ENCODE measurements at regions not wholly inside any gene's neighbourhood (a gene's known extent, or its start where the extent isn't known, plus 50 kb on each side); places are given as distances from the start of the nearest gene placed in this dataset.
"Not testable (repeated sequence)": the region's sequence is repeated elsewhere in the genome, so short reads cannot be mapped to it uniquely, and the experiment has no call there.

DNA sequence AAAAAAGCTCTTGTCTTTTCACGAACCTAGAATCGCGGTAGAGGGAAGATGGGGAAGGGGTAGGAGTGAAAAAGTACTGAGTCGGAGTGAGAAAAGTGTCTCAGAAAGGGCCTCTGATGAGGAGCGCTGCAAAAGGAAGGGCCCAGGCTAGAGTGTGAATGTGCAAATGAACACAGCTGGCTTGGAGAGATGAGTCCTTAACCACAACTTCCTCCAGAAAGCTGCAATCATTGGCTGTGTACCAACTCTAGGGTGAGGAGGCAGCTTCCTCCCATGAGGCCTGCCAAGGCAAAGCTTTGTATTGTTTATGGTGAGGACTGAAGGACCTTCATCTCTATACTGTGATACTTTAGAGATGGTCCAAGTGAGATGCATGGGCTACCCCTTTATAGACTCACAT lies 566.9 kb upstream of the ANO5 start:
- no peak for DNase-seq

- no peak for DNase-seq
Observed at GRCh38 chr11:21628641-21629040, 564.2 kb upstream of the ANO5 start.

DNA sequence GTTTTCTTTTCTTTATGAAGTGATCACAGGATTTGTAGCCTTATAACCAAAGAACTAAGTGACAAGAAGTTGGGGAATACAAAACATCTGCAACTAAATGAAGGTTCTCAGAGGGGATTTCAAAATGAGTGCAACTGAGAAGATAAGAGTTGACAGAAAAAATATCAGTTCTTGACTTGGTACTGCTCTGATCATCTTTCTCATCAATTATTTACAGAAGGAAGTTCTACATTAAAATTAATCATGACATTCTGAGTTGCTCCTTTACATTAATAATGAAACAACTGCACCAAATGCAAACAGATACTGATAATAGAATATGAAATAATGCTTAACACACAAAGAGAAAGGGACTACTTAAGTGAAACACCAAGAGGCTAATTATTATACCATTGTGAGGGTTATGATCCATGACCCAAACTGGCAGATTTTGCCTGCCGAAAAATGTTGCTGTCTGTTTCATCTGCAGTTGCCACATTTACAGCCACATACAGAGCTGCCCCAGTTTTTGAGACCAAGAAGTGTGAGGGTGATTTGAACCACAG lies 561.9 kb upstream of the ANO5 start:
- DNase-seq: no peak

DNA sequence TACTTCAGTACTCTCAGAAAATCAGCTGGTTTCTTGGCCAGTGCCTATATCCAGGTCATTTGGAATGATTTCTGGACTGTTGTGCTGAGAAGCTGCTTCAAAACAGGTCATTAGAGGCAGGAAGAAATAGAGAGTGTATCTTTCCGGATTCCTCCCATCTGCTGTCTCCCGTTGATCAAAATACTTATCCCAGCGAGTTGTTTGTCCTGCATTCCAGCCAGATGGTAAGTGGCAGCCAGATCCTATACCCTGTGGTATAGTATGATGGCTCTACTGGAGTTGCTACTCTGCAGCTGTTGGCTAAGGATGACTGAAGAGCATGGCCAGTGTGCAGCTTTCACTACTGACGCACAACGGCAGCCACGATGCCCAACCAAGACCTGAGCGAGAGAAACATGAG lies 560.9 kb upstream of the ANO5 start:
- no peak for DNase-seq

GRCh38 chr11:21634491-21634890 lies 558.4 kb upstream of the ANO5 start:
- DNase-seq: no peak

DNA sequence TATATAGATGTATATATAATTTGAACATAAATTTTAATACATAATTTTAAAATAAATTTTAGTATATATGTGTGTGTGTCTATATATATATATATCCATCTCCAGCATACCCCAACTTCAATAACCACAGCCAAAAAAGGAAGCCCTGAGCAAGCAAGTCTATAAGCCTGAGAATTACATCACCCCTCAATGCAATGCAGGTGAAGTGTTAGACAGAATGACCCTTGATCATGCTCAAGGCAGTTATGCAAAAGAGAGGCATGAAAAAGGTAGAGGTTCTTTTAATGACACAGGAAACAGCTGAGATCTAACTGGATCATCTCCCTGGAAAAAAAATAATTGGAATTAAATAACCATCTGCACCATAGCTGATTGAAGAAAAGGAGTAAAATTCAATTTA lies 557.9 kb upstream of the ANO5 start:
- DNase-seq: no peak

DNA sequence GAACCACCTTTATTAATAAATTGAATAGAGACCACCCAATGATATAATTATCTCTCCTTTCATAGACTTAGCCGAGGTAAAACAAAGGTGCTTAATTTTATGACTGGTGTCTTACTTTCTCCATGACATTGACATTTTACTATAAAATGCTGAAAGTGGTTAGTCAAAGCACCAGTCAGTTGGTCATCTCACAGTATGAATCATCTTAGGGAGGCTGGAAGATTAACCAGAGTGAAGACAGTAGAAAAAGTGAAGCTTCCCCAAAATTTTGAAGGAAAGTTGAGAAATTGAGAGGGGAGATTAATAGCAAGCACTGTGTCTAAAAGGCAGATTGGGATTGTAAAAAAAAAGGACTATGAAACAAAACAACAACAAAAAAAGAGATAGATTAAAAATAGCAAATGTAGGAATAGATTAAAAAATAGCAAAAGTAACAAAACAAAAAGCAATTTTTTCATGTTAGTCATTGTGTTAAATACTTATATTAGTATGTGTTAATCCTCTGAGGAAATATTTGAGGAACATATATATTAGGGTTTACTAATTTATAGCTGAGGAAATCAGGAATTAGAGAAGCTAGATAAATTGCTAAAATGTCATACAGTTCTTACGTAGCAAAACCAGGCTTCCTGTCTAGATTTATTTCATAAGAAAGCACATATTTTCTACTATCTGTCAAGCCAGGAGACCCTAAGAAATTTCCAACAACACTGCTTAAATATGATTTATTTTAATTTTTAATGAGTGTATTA lies 557.3 kb upstream of the ANO5 start:
- no peak for DNase-seq

- no peak for DNase-seq
Observed at GRCh38 chr11:21636561-21636960, 556.3 kb upstream of the ANO5 start.

DNA sequence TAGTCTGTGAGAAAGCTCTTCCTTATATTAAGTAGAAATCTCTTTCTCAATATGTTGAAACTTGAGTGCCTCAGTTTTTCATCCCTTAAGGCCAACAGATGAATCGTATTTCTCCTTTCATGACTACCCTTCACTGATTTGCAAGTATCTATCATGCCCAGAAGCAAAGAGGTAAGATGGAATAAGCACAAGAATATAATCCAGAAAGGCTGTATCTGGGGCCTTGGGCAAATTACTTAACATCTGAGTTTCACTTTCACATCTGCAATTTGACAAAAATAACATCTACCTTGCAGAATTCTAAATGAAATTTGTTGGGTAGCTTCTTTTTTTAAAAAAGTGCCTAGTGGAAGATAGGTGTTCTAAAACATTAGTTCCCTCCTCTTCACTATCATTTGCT lies 552.4 kb upstream of the ANO5 start:
- no peak for DNase-seq

- DNase-seq: no peak
Observed at GRCh38 chr11:21641869-21642268, 551.0 kb upstream of the ANO5 start.

DNA sequence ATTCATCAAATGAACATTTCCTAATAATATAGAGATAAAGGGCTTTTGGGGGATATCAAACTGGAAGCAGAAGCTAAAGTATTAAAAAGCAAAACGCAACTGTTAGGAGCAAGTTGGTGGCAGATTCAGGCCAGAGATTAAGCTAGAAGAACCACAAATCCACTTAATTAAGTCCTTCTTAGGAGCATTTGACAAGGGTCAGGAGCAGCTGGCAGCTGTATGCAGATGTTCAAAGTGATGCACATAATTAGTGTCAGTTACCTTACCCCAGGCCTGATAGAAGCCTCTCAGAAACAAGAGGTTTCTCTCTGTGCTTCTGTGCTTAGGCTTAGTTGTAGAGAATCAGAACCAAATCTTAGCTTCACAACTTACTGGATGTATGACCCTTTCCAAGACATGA lies 546.5 kb upstream of the ANO5 start:
- DNase-seq: no peak

DNA sequence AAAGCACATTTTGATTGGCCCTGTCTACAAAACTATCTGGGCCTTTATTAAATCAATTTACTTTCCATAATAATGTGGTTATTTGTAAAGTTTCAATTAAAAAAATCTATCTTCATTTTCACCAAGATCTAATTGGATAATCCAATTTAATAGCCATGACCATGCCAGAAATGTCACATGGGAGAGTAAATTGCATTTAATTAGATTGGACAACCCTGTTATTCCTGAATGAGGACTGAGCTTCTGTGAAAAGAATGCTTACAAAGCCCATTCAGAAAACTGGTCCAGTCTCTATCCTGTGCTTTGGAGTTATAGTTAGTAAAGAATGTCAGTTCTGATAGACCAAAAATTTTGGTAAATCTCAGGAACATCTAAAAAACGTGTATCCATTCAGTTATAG lies 541.9 kb upstream of the ANO5 start:
- no peak for DNase-seq

DNA sequence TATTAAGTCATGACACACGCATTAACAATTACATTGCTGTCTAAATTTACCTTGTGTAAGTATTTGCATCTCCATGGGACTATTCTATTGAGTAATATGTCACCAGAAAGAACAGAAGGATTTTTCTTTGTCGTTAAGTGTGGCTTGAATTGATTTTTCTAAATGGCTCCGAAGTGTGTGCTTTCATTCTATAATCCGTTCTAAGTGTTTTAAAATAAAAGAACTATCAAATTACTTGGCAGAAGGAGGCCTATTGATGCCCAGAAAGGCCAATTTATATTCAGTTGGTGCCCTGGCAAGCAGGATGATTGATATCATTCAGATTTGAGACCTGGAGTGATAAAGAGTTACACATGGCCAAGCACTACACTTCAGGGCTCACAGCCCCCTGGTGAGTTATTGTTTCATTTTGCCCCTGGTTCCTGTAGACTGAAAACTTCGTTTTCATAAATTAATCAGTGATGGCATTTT lies 538.9 kb upstream of the ANO5 start:
- DNase-seq: no peak

DNA sequence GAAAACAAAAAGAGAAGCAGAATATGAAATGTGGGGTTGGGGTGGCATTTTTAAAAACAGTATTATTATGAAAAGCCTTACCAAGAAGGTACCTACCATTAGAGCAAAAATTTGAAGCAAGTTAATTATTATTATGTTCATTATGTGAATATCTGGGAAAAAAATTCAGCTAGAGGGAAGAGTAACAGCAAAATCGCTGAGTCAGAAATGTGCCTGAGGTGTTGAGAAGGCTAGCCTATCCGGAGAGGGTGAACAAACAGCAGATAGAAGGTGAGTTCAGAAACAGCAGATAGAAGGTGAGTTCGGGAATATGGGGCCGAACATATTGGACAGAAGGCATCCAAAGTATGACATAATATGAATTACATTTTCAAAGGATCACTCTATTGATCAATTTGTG lies 536.8 kb upstream of the ANO5 start:
- DNase-seq: no peak

DNA sequence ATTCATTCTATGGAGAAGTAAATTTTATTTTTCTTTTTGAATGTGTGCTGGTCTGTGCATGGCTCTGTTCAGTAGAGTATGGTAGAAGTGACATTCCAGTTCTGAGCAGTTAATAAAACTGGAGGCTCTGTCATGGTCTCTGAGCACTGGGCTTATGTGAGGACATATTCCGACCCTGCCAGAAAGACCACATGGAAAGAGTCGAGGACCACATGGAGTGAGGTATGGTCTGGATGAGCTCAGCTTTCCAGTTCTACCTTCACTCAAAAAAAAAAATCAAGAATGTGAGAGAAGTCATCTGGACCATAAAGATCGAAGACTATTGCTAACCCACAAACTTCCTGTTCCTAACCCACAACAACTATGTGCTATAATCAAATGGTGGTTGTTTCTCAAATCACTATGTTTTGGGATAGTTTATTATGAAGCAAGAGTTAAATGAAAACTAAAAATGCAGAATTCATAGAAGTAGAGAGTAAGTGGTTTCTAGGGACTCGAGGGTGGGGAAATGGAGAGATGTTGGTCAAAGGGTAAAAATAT lies 534.2 kb upstream of the ANO5 start:
- DNase-seq: no peak

- not testable (repeated sequence) for DNase-seq
Observed at GRCh38 chr11:21659377-21659776, 533.5 kb upstream of the ANO5 start.

DNA sequence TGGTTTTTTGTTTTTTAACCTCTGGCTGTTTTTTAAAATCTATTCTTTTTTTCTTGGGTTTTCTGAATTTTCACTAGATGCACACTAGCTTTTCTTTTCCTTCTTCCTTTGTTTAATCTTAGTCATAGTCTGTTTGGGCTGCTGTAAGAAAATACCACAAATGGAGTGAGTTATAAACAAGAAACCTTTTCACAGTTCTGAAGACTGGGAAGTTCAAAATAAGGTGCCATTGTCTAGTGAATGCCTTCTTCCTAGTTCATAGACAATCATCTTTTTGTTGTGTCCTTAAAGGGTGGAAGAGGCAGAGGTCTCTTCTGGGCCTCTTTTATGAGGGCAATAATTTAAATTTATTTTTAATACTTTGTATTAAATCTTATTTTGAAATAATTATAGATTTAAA lies 532.9 kb upstream of the ANO5 start:
- DNase-seq: no peak

DNA sequence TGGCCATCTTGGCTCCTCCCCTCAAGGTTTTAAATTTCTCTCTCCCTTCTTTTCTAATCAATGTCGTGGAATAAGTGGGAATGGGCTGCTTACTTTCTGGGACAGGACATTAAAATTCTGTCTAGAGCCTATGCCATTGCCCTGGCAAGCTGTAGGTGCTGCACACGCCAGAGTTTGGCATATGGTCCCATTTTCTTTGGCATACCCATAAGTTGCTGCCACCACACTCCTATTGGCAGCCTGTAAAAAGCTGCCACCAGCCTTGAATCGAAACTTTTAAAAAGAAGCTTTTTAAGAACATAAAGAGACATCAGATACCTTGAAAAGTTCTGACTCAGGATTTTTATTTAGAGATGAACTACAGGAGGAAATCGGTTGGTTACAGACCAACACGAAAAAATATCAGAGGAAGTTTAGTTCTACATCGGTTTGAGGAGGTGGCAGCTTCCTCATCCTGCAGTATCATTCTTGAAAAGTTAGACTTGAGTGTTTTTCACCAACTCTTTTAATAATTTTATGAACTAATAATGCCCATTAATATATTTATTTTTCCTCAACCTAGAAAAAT lies 517.8 kb upstream of the ANO5 start:
- DNase-seq: no peak

GRCh38 chr11:21687643-21688042 lies 505.2 kb upstream of the ANO5 start:
- DNase-seq: no peak

GRCh38 chr11:21704539-21704938 lies 488.3 kb upstream of the ANO5 start:
- no peak for DNase-seq

DNA sequence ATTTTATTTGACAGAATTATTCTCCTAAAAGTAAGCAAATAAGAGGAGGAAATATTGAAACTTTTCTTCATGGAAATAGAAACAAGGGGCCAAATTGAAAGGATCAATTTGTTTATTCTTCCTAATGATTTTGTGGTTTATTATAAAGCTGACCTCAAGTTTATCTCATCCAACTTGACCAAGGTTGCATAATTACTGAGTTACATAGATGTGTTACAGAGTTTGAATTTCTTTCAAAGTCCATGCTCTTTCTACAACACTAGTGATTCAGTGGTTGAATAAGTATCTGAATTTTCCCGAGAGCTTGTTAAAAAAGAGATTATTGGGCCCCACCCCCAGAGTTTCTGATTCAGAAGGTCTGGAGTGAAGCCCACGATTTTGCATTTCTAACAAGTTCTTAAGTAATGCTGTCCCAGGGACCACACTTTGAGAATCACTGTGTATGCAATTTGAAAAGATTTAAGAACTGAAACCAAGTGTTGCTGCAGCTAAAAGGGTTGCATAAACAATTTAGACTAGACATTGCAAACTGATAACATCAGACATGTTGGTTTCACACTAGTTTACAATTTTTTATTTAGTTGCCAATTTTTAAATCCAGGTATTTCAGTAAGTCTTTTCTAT lies 485.7 kb upstream of the ANO5 start:
- DNase-seq: no peak

DNA sequence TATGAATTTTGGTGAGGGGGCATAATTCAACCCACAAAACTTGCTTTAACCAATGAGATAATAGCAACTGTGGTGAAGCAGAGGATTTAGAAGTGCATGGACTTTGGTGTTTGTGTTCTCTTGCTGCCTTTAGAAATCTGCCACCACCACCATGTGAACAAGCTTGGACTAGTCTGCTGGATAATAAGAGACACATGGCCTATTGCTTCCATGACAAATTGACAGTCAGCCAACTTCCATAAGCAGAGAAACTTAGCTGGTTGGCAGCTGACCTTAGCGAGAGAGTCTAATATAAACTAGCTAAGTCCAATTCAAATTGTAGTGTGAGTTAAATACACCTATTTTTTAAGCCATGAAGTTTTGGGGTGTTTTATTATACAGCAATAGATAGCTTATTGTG lies 482.1 kb upstream of the ANO5 start:
- no peak for DNase-seq

DNA sequence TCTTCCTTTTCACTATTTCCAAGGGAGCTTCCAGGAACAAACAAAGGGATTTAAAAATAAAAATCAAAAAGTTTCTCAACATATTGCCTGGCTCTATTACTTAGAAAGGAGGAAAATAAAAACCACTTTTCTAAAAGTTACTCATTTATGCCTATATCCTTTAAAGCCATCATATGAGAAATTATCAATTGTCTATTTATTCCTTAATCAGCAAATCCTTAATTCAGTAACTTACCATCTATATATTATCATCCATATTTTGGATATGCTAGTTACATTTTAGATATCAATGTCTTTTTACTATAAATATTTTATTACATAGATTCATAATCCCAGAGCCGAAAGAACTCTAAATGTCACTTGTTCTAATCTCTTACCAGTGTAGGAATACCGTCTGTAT lies 481.5 kb upstream of the ANO5 start:
- DNase-seq: no peak

Data from renal pelvis (tissue), 1 donor.